Cardiac muscle cell (in vitro differentiated cells and primary cell): ENCODE measurements at regions not wholly inside any gene's neighbourhood (a gene's known extent, or its start where the extent isn't known, plus 50 kb on each side); places are given as distances from the start of the nearest gene placed in this dataset.

Experiments
- DNase-seq, 2 donors: peaks; one replicate each; pipeline versions ENCODE4 v3.0.0 to v3.0.0-alpha.2; 2010 to 2017; ENCODE audit warnings: low read depth in 1 of 2, low spot score in 1 of 2
- H3K27ac ChIP-seq: fragments of 200-600 bp; sonication (generic); 2 replicates; pipeline ENCODE4 v1.5.1; 2016
- H3K27me3 ChIP-seq: fragments of 200-600 bp; sonication (generic); 2 replicates; pipeline ENCODE4 v1.6.0; 2016; ENCODE audit warnings: control low read depth
- H3K36me3 ChIP-seq: fragments of 200-600 bp; sonication (generic); 2 replicates; pipeline ENCODE4 v1.5.1; 2016; ENCODE audit warnings: control low read depth
- H3K4me1 ChIP-seq: fragments of 200-600 bp; sonication (generic); 2 replicates; pipeline ENCODE4 v1.8.1; 2017; ENCODE audit warnings: low read depth, mild to moderate bottlenecking, mixed run types
- H3K4me3 ChIP-seq: fragments of 200-600 bp; sonication (generic); 2 replicates; pipeline ENCODE4 v1.5.1; 2016; ENCODE audit warnings: mild to moderate bottlenecking
- H3K9me3 ChIP-seq: fragments of 200-600 bp; sonication (generic); 2 replicates; pipeline ENCODE4 v1.5.1; 2017; ENCODE audit warnings: low read depth, mild to moderate bottlenecking, control low read depth
- CTCF ChIP-seq: IDR thresholded peaks from 2 replicates; pipeline ENCODE4 v1.5.1; 2012; ENCODE audit warnings: low read depth, mild to moderate bottlenecking, low read length

DNA sequence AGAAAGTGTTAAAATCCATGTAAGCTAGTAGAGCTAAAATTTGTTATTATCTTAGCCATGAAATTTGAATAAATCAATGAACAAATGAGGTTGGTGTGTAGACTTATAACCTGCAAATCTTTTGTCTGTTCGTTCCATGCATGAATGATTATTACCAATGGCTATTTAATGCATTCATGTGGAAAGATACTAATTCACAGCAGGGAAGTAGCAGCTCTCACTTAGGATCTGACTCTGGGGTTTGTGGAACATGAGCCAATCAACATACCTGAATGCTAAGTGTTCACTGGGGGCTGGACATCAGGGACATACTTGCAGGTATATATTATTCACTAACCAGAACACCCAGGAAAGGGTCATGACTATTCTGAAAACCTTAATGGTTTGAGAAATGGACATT lies 444.1 kb downstream of the STIM2 start:
- no peak for TF ChIP-seq CTCF
- Histone ChIP-seq H3K27ac (no peak overlapping the region), H3K36me3 (no peaks in the 10 kb centered on the region), H3K27me3 (no peaks in the 10 kb centered on the region), H3K4me1 (no peaks in the 10 kb centered on the region), H3K4me3 (no peak overlapping the region), H3K9me3 (no peaks in the 10 kb centered on the region)
- DNase-seq = no peak

- Histone ChIP-seq H3K27me3 (no peaks in the 10 kb centered on the region), H3K9me3 (no peaks in the 10 kb centered on the region), H3K4me3 (no peak overlapping the region), H3K4me1 (no peaks in the 10 kb centered on the region), H3K27ac (no peak overlapping the region), H3K36me3 (no peaks in the 10 kb centered on the region)
- DNase-seq = no peak
- no peak for TF ChIP-seq CTCF
These were observed 444.6 kb downstream of the STIM2 start for GRCh38 chr4:27305246-27305645.

DNA sequence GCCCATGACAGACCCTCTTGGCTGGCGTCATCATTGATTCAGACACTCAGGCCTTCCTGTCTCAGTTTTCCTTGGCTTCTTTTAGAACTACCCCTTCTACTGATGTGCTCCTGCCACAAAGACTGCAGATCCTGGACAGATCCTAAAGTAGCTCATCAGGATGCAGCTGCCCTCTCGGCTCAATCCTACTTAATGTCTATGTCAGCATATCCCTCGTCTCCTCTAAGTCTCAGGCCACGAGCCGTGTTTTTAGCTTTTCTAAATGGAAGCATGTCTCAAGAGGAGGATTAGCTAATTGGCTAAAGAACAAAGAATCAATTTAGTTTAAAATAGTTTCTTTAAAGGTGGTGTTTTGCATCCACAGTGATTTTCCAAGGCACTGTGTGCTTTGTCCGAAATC lies 447.7 kb downstream of the STIM2 start:
- no peaks in the 10 kb centered on the region for H3K9me3 ChIP-seq
- H3K36me3 ChIP-seq = no peaks in the 10 kb centered on the region
- no peak overlapping the region for H3K27ac ChIP-seq
- H3K4me3 ChIP-seq = no peak overlapping the region
- no peaks in the 10 kb centered on the region for H3K4me1 ChIP-seq
- DNase-seq = no peak
- no peak for TF ChIP-seq CTCF
- no peaks in the 10 kb centered on the region for H3K27me3 ChIP-seq

DNA sequence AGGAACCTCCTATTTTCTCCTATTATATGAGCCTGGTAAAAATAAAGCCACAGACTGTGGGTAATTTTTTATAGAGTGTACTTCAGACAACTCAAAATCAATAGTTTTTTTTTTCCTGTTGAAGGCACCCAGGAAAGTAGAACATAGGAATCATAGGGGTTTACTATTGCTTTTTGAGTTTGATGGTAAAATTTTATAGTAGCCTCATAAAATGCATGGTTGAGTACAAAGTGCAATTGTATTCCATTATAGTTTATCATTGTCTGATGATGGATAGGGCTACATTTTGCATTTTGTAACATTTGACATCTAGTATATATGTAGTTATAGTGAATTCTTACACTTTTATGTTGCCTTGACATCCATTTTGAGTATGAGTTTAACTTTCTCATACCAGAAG lies 455.0 kb downstream of the STIM2 start:
- no peak overlapping the region for H3K4me3 ChIP-seq
- DNase-seq = no peak
- H3K4me1 ChIP-seq = no peaks in the 10 kb centered on the region
- H3K27me3 ChIP-seq = no peaks in the 10 kb centered on the region
- TF ChIP-seq CTCF = no peak
- H3K36me3 ChIP-seq = no peaks in the 10 kb centered on the region
- no peak overlapping the region for H3K27ac ChIP-seq
- H3K9me3 ChIP-seq = no peaks in the 10 kb centered on the region

GRCh38 chr4:27316176-27316575 lies 455.5 kb downstream of the STIM2 start:
- H3K9me3 ChIP-seq = no peaks in the 10 kb centered on the region
- H3K4me1 ChIP-seq = no peaks in the 10 kb centered on the region
- H3K27me3 ChIP-seq = no peaks in the 10 kb centered on the region
- H3K27ac ChIP-seq = no peak overlapping the region
- no peak for DNase-seq
- H3K4me3 ChIP-seq = no peak overlapping the region
- H3K36me3 ChIP-seq = no peaks in the 10 kb centered on the region
- no peak for TF ChIP-seq CTCF

GRCh38 chr4:27318740-27319139 lies 458.1 kb downstream of the STIM2 start:
- no peaks in the 10 kb centered on the region for H3K36me3 ChIP-seq
- peak; percentile 3 to 45 for DNase-seq
- no peaks in the 10 kb centered on the region for H3K9me3 ChIP-seq
- no peaks in the 10 kb centered on the region for H3K27me3 ChIP-seq
- no peak overlapping the region for H3K4me3 ChIP-seq
- no peak overlapping the region for H3K27ac ChIP-seq
- H3K4me1 ChIP-seq = no peaks in the 10 kb centered on the region
- no peak for TF ChIP-seq CTCF
